HG02642 (cell line): ENCODE measurements at regions not wholly inside any gene's neighbourhood (a gene's known extent, or its start where the extent isn't known, plus 50 kb on each side); places are given as distances from the start of the nearest gene placed in this dataset.

Source experiments
- ATAC-seq: cut with Tn5 transposase; IDR thresholded peaks from one replicate; pipeline ENCODE4 v1.9.1; 2021; ENCODE audit warnings: mild to moderate bottlenecking; ENCODE audit not compliant: unreplicated experiment, poor library complexity

GRCh38 chr10:29767968-29768367 lies 133.2 kb upstream of the SVIL start:
- no peak for ATAC-seq

DNA sequence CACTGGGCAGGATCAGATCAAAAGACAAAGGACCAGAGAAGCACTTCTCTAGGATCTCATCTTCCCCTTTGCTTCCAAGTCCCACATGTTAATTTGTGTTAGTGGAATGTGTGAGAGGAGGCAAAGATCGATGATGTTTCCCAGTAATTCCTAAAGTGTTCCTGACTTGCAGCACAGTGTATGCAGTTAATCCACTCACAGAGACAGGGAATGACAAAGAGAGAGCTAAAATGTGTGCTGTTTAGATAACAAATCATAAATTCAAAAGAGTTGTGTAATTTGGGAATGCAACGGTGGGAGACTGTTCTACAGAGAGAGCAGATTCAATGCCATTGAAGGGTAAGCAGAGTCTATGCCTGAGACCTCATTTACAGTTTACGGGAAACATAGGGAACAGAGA lies 132.0 kb upstream of the SVIL start:
- no peak for ATAC-seq

DNA sequence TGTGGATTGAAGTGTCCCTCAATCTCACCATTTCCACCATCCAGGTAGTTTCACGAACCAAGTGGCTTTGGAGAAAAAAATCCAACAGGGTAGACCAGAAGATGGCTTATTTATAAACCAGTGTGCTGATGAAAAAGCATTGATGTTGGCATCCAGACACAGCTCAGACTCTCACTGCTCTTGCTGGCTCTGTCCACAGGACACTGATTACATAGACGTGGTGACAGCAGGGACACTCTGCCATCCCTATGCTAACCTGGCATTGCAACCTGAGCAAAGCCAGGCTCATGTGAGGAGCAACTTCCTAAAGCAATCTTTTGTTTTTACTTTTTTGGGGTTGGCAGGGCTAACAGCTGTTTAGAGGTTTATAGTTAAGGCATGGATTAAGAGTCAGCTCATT lies 130.6 kb upstream of the SVIL start:
- no peak for ATAC-seq

GRCh38 chr10:29763396-29763795 lies 128.6 kb upstream of the SVIL start:
- ATAC-seq = no peak

DNA sequence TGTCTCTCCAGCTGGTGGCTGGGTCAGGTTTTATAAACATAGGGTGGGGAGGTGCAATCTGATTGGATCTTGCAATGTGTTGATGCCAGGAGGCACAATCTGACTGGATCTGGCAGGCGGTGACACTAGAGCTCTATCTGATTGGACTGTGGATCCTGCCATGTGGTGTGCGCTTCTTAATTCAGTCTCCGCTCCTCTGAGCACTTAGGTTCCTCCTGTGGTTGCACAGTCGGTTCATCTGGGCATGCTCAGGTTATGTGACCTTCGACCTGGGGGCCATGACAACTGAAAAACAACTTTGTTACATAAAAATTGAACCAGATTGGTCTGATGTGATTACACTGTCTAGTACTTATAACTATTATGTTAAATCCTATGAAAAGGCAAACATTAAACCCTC lies 127.1 kb upstream of the SVIL start:
- ATAC-seq = no peak

GRCh38 chr10:29760138-29760900 lies 125.5 kb upstream of the SVIL start:
- no peak for ATAC-seq

GRCh38 chr10:29757551-29758297 lies 123.0 kb upstream of the SVIL start:
- ATAC-seq = no peak

GRCh38 chr10:29756451-29756850 lies 121.7 kb upstream of the SVIL start:
- no peak for ATAC-seq

DNA sequence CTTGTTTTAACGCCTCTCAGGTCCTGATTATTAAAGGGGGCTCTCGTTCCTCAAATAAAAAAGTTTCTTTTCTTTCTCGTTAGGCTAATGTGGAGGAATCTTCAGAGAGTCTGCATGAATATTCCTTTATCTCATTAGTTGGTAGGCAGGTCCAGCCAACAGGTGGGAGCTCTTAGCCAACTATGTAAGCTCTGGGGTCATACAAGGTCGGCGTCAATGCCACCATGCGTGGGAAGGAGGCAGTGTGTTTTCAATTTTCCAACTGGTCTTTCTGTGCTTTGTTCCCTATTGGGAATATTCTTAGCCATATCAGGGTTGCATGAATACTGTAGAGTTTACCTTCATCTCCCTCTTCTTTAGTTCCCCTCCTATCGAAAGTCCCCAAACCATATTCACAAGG lies 118.5 kb upstream of the SVIL start:
- ATAC-seq = no peak

DNA sequence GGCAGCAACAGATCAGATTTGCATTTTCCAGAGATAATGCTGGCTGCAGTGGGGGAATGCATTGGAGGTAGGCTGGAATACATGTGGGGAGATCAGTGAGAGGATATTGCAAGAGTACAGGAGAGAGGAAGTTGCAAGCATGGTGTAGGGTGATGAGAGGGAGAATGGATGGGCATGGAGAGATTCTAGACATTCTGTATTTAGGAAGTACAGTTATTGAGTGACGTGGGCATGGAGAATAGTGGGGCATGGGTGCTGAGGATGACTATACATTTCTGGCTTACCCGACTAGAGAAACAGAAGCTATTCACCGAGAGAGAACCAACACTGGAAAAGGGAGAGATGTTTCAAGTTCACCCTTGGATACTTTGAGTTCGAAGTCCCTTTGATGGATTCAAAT lies 116.9 kb upstream of the SVIL start:
- no peak for ATAC-seq

GRCh38 chr10:29751240-29751639 lies 116.5 kb upstream of the SVIL start:
- ATAC-seq = no peak

- ATAC-seq = no peak
These were observed 114.4 kb upstream of the SVIL start for GRCh38 chr10:29749150-29749549.

DNA sequence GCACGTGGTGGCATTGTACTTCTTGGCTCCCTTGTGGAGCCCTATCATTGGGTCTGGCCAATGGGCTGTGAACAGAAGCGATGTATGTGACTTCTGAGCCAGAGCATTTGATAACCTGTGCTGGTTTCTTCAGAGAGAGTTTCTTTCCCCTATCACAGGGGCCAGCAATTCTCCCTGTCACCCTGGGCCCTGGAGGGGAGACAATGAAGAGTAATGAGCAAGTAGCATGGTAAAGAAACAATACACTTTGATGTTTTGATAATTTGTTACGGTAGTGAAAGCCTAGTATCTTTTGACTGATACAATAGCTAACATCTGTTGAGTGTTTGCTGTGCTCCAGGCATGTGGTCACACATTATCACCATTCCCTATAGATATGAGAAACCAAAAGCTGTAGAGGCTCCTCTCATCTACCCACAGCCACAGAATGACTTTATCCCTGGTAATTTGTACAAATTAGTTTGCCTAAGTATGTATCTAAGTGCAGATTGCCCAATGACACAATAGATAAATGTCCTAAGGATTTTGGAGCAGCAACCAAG lies 113.4 kb upstream of the SVIL start:
- ATAC-seq = no peak

- no peak for ATAC-seq
These were observed 111.5 kb upstream of the SVIL start for GRCh38 chr10:29746080-29746797.

DNA sequence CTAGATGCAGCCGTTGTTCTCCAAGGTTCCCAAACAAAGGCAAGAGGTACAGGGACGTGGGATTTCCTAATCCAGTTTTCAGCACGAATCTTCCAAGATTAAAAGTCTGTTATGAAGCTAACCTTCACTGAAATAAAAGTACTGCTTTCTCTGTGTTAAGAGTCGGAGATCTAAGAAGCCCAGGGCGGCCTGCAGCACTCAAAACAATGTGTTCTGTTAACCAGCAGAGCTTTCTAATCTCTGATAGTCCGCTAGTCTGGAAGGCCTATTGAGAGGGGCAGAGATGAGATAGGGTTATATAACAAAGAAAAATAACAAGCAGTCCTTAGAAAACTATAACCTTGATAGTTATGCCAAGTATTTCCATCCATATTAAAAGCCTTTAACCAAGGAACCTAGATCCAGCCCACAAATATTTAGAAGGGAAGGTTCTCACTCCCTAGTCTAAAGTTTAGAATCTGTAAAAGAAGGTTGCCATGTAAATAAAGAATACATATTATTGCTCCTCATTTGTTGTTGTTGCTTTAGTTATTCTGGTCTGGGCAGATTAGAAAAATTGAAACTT lies 106.3 kb upstream of the SVIL start:
- ATAC-seq = no peak

- no peak for ATAC-seq
These were observed 103.6 kb upstream of the SVIL start for GRCh38 chr10:29738341-29738740.

DNA sequence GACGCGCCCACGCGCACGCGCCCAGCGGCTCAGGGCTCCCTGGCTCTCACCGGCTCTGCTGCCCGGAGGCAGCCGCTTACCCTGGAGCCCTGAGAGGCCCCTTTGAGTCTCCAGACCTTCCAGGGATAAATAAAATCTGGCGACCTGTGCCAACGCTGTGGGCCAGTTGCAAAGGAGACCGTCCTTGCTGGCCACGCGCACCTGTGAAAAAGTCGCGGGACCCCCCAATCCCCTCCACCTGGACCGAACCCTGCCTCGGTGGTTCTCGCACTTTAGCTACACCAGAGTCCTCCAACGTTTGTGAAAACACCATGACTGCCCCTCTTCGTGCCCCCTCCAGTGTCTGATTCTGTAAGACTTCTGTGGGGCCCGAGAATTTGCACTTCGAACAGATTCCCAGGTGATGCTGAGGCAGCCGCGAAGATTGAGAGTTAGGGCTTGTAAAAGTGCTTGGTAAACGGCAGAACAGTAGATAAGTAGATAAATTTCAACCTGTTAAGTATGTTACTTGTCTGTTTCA lies 102.4 kb upstream of the SVIL start:
- no peak for ATAC-seq

DNA sequence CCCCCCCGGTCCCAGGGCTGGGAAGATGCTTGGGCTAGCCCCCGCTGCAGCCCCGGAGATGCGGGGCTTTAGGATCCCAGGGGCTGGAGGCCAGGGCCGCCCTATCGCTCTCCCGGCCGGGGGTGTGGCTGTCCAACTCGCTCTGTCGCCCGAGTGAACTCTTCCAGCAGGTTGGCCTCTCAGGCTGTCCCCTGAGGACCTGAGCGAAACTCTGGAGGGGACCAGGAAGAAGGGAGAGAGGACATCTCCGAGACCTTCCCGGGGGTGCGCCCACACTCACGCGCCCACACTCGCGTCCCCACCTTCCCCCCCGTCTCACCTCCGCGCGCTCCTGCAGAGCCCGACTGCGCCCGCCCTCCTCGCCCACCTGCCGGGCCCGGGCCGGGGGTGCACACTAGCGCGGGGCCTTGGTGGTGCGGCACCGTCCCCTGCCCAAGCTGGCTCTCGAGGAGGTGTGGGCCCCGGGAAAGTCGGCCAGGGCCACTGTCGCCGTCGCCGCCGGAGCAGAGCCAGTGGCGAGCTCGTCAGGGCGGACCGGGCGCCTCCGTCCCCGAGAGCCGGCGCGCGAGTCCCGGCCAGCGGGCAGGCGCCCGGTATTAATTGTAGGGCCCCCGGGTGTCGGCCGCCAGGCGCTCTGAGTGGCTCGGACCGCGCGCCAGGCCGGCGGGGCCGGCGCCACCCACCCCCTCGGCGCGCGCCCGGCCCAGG lies 101.7 kb upstream of the SVIL start:
- no peak for ATAC-seq

DNA sequence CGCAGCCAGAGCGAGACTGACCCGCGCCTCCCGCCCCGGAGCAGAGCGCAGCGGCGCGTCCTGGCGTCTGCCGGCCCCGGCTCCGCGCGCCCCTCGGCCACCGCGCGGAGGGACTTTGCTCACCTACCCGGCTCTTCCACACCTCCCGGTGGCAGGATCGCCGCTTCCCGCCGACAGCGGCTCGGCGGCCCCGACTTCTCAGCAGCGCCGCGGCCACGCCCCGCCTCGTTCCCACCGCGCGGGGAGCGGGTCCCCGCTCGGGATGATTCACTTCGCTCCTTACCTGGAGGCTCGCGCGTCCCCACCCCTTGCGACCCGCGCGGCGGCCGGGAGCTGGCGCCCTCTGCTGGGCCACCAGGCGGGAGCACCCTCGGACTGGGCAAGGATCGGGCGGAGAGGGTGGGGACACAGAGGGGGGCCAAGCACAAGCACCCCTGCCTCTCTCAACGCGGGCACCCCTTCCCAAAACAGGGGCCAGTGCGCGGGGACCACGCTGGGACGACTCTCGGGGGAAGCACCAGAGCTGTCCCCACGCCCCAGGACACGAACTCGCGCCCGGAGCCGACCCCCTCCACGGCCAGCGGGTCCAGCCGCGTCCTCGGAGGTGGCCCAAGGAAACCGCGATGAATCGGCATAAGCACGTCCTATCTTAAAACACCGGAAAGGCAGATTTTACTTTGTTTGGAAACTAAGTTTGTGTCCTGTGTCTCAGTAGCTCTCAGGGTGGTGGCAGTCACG lies 101.0 kb upstream of the SVIL start:
- ATAC-seq = peak; percentile 86
